ENCODE measurements at regions not wholly inside any gene's neighbourhood (a gene's known extent, or its start where the extent isn't known, plus 50 kb on each side); places are given as distances from the start of the nearest gene placed in this dataset.

GRCh38 chr5:98999631-99000030 is 70.8 kb upstream of the CHD1 start:
- intact Hi-C loops (cut with micrococcal nuclease; ENCODE audit: unreplicated experiment), result no loop called here
- DNase-seq (ENCODE audit: low spot score), result no peak
- H3K36me3 ChIP-seq (ENCODE audit: insufficient read depth, low read length), result no peaks in the 10 kb centered on the region
- no peaks in the 10 kb centered on the region for H3K4me1 ChIP-seq (ENCODE audit: insufficient read depth, low read length, poor library complexity, severe bottlenecking)
- no peak overlapping the region for H3K4me3 ChIP-seq (ENCODE audit: low read depth, low read length, poor library complexity, severe bottlenecking)
- H3K79me2 ChIP-seq (ENCODE audit: insufficient read depth, low read depth, low read length), result no peaks in the 10 kb centered on the region
- POLR2A ChIA-PET, result no interaction called here
- CTCF ChIA-PET (ENCODE audit: unreplicated experiment), result no interaction called here
- TF ChIP-seq EZH2phosphoT487 (IDR thresholded peaks at IDR 0.05; ENCODE audit: borderline replicate concordance, low read depth, low read length), result no peak
- TF ChIP-seq, protein P1, sequence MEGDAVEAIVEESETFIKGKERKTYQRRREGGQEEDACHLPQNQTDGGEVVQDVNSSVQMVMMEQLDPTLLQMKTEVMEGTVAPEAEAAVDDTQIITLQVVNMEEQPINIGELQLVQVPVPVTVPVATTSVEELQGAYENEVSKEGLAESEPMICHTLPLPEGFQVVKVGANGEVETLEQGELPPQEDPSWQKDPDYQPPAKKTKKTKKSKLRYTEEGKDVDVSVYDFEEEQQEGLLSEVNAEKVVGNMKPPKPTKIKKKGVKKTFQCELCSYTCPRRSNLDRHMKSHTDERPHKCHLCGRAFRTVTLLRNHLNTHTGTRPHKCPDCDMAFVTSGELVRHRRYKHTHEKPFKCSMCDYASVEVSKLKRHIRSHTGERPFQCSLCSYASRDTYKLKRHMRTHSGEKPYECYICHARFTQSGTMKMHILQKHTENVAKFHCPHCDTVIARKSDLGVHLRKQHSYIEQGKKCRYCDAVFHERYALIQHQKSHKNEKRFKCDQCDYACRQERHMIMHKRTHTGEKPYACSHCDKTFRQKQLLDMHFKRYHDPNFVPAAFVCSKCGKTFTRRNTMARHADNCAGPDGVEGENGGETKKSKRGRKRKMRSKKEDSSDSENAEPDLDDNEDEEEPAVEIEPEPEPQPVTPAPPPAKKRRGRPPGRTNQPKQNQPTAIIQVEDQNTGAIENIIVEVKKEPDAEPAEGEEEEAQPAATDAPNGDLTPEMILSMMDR (conservative IDR thresholded peaks at IDR 0.05; ENCODE audit: low read length), result no peak
- no peak overlapping the region for H3K4me2 ChIP-seq (ENCODE audit: low read length)
- H2AFZ ChIP-seq (ENCODE audit: low read length), result no peak overlapping the region
- H4K20me1 ChIP-seq (ENCODE audit: insufficient read depth, low read length), result no peaks in the 10 kb centered on the region
- H3K27ac ChIP-seq (ENCODE audit: low read depth, low read length, poor library complexity, severe bottlenecking), result no peak overlapping the region
- H3K9me3 ChIP-seq (ENCODE audit: low read length), result no peaks in the 10 kb centered on the region
- H3K9me2 ChIP-seq (ENCODE audit: insufficient read depth, low read length), result no peaks in the 10 kb centered on the region
- BruUV-seq (replicated peaks), result no TSS peak

DNA sequence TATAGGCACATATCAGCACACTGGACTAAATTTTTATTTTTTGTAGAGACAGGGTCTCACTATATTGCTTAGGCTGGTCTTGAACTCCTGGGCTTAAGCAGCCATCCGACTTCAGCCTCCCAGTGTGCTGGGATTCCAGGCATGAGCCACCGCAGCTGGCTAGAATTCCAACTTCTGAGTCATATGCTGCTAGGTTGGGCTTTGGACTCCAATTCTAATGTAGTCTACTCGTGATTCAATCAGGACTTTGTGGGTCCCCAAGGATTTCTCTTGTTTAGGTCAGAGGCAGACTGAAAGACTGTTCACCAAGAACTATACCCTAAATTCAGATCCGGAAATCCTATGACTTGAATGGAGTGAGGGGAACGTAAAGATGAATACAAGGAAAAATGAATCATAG is 68.2 kb upstream of the CHD1 start:
- Histone ChIP-seq H3K4me3 (ENCODE audit: low read depth, low read length, poor library complexity, severe bottlenecking) (no peak overlapping the region), H3K79me2 (ENCODE audit: insufficient read depth, low read depth, low read length) (no peaks in the 10 kb centered on the region), H3K27ac (ENCODE audit: low read depth, low read length, poor library complexity, severe bottlenecking) (no peak overlapping the region), H3K36me3 (ENCODE audit: insufficient read depth, low read length) (no peaks in the 10 kb centered on the region), H3K4me1 (ENCODE audit: insufficient read depth, low read length, poor library complexity, severe bottlenecking) (no peaks in the 10 kb centered on the region), H2AFZ (ENCODE audit: low read length) (no peak overlapping the region), H4K20me1 (ENCODE audit: insufficient read depth, low read length) (no peaks in the 10 kb centered on the region), H3K9me2 (ENCODE audit: insufficient read depth, low read length) (no peaks in the 10 kb centered on the region), H3K9me3 (ENCODE audit: low read length) (no peaks in the 10 kb centered on the region), H3K4me2 (ENCODE audit: low read length) (no peak overlapping the region)
- DNase-seq (ENCODE audit: low spot score), result no peak
- intact Hi-C loops (cut with micrococcal nuclease; ENCODE audit: unreplicated experiment), result no loop called here
- no peak for TF ChIP-seq EZH2phosphoT487 (IDR thresholded peaks at IDR 0.05; ENCODE audit: borderline replicate concordance, low read depth, low read length)
- TF ChIP-seq, protein P1 (conservative IDR thresholded peaks at IDR 0.05; ENCODE audit: low read length), result no peak
- POLR2A ChIA-PET, result interaction anchor here (1.2 kb wide), 1 partner anchor 65 kb away, joined by 3 read pairs; no protein-coding TSS in a partner anchor
- CTCF ChIA-PET (ENCODE audit: unreplicated experiment), result no interaction called here
- BruUV-seq (replicated peaks), result no TSS peak

DNA sequence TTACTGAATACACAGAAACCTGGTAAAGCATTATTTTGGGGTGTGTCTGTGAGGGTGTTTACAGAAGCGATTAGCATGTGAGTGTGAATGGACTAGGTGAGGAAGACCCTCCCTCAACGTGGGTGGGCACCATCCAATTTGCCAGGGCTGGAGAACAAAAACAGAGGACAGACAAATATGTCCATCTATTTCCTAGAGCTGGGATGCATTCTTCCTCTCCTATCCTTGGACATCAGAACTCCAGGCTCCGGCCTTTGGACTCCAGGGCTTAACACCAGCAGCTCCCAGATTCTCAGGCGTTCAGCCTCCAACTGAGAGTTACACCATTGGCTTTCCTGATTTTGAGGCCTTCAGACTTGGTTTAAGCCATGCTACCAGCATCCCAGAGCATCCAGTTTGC is 65.8 kb upstream of the CHD1 start:
- Histone ChIP-seq H3K79me2 (ENCODE audit: insufficient read depth, low read depth, low read length) (no peaks in the 10 kb centered on the region), H3K27ac (ENCODE audit: low read depth, low read length, poor library complexity, severe bottlenecking) (no peak overlapping the region), H3K9me2 (ENCODE audit: insufficient read depth, low read length) (no peaks in the 10 kb centered on the region), H3K36me3 (ENCODE audit: insufficient read depth, low read length) (no peaks in the 10 kb centered on the region), H3K4me1 (ENCODE audit: insufficient read depth, low read length, poor library complexity, severe bottlenecking) (no peaks in the 10 kb centered on the region), H4K20me1 (ENCODE audit: insufficient read depth, low read length) (no peaks in the 10 kb centered on the region), H3K4me2 (ENCODE audit: low read length) (no peak overlapping the region), H3K4me3 (ENCODE audit: low read depth, low read length, poor library complexity, severe bottlenecking) (no peak overlapping the region), H2AFZ (ENCODE audit: low read length) (no peak overlapping the region), H3K9me3 (ENCODE audit: low read length) (no peaks in the 10 kb centered on the region)
- POLR2A ChIA-PET, result no interaction called here
- no TSS peak for BruUV-seq (replicated peaks)
- CTCF ChIA-PET (ENCODE audit: unreplicated experiment), result no interaction called here
- no peak for DNase-seq (ENCODE audit: low spot score)
- intact Hi-C loops (cut with micrococcal nuclease; ENCODE audit: unreplicated experiment), result no loop called here
- no peak for TF ChIP-seq EZH2phosphoT487 (IDR thresholded peaks at IDR 0.05; ENCODE audit: borderline replicate concordance, low read depth, low read length)
